Left kidney (tissue), 1 donor: ENCODE measurements at regions not wholly inside any gene's neighbourhood (a gene's known extent, or its start where the extent isn't known, plus 50 kb on each side); places are given as distances from the start of the nearest gene placed in this dataset.
A peak's percentile ranks its signal among the peaks of the same experiment; 100 is the strongest.
"Not testable (repeated sequence)": the region's sequence is repeated elsewhere in the genome, so short reads cannot be mapped to it uniquely, and the experiment has no call there.

Experiments used
- DNase-seq: peaks from one replicate; pipeline ENCODE4 v3.0.0-alpha.2; 2013

- DNase-seq, result no peak
Measured at GRCh38 chr3:154898916-154899315, 181.2 kb upstream of the MME start.

GRCh38 chr3:154898443-154898842, 181.7 kb upstream of the MME start:
- DNase-seq, result no peak

DNA sequence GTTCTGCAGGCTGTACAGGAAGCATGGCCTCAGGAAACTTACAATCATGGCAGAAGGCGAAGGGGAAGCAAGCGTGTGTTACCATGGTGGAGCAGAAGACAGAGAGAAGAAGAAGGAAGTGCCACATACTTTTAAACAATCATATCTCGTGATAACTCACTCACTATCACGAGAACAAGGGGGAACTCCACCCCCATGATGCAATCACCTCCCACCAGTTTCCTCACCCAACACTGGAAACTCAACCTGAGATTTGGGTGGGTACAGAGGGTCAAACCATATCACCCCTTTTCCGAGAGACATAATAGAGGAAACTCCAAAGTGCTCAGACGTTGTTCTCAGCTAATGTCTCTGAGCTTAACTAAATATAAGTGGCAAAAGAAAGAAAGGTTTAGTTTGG, 186.3 kb upstream of the MME start:
- DNase-seq, result no peak

DNA sequence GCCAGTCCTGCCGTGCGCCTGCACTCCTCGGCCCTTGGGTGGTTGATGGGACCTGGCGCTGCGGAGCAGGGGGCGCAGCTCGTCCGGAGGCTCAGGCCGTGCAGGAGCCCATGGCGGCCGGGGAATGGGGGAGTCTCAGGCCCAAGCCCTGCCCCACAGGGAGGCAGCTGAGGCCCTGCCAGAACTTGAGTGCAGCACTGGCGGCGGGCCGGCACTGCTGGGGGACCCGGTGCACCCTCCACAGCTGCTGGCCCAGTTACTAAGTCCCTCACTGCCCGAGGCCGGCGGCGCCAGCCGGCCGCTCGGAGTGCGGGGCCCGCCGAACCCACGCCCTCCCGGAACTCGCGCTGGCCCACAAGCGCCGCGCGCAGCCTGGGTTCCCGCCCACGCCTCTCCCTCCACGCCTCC, 190.9 kb upstream of the MME start:
- DNase-seq, result no peak

GRCh38 chr3:154887869-154888268, 192.2 kb upstream of the MME start:
- no peak for DNase-seq

- no peak for DNase-seq
Measured at GRCh38 chr3:154886437-154886836, 193.7 kb upstream of the MME start.

- no peak for DNase-seq
Measured at GRCh38 chr3:154885418-154885817, 194.7 kb upstream of the MME start.

GRCh38 chr3:154884952-154885351, 195.2 kb upstream of the MME start:
- no peak for DNase-seq

DNA sequence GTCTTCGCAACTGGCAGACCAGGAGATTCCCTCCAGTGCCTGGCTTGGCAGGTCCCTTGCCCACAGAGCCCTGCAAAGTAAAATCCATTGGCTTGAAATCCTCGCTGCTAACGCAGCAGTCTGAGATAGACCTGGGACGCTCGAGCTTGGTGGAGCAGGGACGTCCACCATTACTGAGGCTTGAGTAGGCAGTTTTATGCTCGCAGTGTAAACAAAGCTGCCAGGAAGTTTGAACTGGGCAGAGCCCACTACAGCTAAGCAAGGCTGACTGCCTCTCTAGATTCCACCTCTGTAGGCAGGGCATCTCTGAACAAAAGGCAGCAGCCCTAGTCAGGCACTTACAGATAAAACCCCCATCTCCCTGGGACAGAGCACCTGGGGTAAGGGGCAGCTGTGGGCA, 205.0 kb upstream of the MME start:
- no peak for DNase-seq

DNA sequence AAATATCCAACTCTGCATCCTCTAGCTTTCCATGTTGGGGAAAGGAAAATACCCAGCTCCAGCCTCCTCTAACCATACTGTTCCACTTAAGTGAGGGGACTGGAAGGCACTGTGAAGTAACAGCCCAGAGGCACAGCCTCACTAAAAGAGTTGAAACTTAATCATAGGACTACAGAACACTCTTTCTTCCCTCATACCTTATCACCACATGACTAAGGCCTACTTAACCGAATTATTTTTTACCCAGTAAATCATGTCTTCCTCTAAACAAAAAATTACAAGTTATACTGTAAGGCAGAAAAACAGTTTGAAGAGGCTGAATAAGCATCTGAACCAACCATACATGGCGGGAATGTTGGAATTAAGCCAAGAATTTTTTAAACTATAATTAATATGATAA, 207.4 kb upstream of the MME start:
- no peak for DNase-seq

GRCh38 chr3:154872074-154872473, 208.0 kb upstream of the MME start:
- DNase-seq, result peak; percentile 42

GRCh38 chr3:154864947-154865346, 215.2 kb upstream of the MME start:
- DNase-seq, result no peak

GRCh38 chr3:154862265-154862664, 217.9 kb upstream of the MME start:
- DNase-seq, result no peak

DNA sequence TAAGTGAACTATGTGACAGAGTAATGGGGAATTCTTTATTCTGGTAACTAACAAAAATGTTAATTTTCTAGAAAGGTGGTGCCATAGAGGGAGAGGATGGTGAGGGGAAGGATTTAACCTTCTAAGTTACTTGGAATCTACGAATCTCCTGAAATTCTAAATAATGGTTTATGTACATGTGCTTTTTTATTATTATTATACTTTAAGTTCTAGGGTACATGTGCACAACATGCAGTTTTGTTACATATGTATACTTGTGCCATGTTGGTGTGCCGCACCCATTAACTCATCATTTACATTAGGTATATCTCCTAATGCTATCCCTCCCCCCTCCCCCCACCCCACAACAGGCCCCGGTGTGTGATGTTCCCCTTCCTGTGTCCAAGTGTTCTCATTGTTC, 227.1 kb upstream of the MME start:
- DNase-seq, result not testable (repeated sequence)

- DNase-seq, result no peak
Measured at GRCh38 chr3:154852515-154852914, 227.6 kb upstream of the MME start.

- DNase-seq, result no peak
Measured at GRCh38 chr3:154851644-154852043, 228.5 kb upstream of the MME start.

DNA sequence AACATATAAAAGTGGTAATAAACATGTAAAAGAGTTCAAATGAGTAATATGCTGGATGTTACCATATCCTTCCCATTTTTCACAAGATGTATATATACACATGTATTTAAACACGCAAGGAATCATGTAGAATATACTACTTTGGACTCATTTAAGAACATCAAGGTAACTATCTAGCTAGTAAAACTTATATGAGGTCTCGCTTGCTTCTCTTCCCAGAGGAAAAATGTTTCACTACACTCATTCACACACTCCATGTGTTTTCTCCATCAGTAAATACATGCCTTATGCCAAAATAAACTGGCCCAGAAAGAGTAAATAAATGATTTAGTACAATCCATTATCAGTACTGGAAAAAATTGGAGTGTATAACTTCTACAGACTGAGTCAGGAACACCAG, 229.2 kb upstream of the MME start:
- DNase-seq, result no peak

- DNase-seq, result no peak
Measured at GRCh38 chr3:154849408-154849807, 230.7 kb upstream of the MME start.

DNA sequence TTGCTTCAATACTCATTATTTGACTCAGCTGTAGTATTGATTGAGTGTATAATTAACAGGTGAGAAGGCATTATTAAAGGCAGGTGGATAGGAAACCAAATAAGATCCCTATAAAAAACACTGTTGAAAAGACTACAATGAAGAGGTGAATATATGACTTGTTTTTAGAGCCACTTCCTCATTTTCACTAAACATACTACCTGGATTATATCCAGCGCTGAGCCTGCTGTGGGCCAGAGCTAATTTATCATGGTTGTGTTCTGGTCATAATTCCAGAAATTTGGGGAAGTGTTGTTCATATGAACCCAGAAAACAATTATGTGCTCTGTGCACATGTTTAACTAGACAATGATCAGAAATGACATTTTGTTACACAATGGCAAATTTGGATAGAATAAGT, 235.3 kb upstream of the MME start:
- no peak for DNase-seq

- no peak for DNase-seq
Measured at GRCh38 chr3:154843647-154844046, 236.5 kb upstream of the MME start.

DNA sequence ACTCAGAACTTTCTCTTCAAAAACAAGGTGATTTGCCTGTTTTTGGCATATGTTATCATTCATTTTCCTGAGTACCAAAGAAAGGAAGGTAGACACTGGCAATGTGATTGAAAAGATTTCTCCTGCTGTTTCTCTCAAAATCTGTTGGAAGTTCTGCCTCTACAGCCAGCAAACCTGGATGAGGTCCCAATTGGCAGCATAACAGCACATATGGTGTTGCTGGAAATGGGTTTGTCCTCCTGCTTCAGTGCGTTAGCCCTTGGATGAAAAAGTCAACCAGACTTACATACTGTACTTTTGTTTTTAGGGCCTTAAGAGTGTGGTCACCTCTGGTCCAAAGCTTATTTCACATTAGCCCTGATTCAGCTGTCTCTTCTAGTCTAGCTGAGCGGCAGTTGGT, 237.6 kb upstream of the MME start:
- DNase-seq, result no peak

DNA sequence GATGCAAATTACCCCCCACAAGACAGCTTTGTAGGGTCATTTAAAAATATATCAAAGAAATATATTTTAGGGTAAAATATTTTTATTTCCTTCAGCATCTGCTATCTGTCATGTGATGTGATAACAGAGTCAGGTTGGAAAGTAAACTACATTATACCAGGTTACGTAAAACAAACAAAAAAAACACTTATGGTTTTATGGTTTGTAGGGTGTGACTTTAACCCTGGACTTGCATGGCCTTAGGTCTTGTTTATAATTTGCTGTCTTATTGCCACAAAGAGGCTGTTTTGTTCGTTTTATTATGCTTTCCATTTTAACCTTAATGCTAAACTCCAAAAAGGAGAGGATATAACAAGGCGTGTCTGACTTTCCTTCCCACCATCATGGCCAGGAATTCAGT, 244.5 kb upstream of the MME start:
- DNase-seq, result no peak

- DNase-seq, result not testable (repeated sequence)
Measured at GRCh38 chr3:154834831-154835230, 245.3 kb upstream of the MME start.

GRCh38 chr3:154829929-154830328, 250.2 kb upstream of the MME start:
- DNase-seq, result no peak

- DNase-seq, result no peak
Measured at GRCh38 chr3:154819491-154819890, 260.6 kb upstream of the MME start.
